ENCODE measurements at regions not wholly inside any gene's neighbourhood (a gene's known extent, or its start where the extent isn't known, plus 50 kb on each side); places are given as distances from the start of the nearest gene placed in this dataset.

- Histone ChIP-seq H3K4me2 (no peak overlapping the region), H3K4me3 (ENCODE audit: low read depth in 2 of 2, low read length in 1 of 2) (no peak overlapping the region), H3K27me3 (ENCODE audit: insufficient read depth) (no peaks in the 10 kb centered on the region), H3K9me2 (no peaks in the 10 kb centered on the region), H2AFZ (ENCODE audit: low read depth) (no peak overlapping the region), H3K36me3 (replicated peaks in 1 of 2; ENCODE audit: control insufficient read depth in 1 of 2, insufficient read depth in 2 of 2, low read length in 1 of 2) (no peaks in the 10 kb centered on the region), H3K4me1 (ENCODE audit: control insufficient read depth in 1 of 2, insufficient read depth in 2 of 2, low read depth in 1 of 2, low read length in 1 of 2) (no peaks in the 10 kb centered on the region), H3F3A (replicated peaks; ENCODE audit: insufficient read depth) (no peaks in the 10 kb centered on the region), H3K27ac (ENCODE audit: low read depth in 2 of 2, low read length in 1 of 2) (no peak overlapping the region), H3K9ac (no peak overlapping the region), H3K9me3 (no peaks in the 10 kb centered on the region), H3K79me2 (ENCODE audit: insufficient read depth) (no peaks in the 10 kb centered on the region), H4K20me1 (ENCODE audit: insufficient read depth) (no peaks in the 10 kb centered on the region)
- TF ChIP-seq TAF1 (IDR thresholded peaks at IDR 0.05; ENCODE audit: borderline replicate concordance, low read depth, low read length), result no peak
- no peak for TF ChIP-seq MEF2A (IDR thresholded peaks at IDR 0.05; ENCODE audit: borderline replicate concordance, low read depth)
- TF ChIP-seq SIN3A (IDR thresholded peaks at IDR 0.05; ENCODE audit: borderline replicate concordance, low read depth, low read length), result no peak
- TF ChIP-seq FOSL2 (IDR thresholded peaks at IDR 0.05; ENCODE audit: borderline replicate concordance, low read depth), result no peak
- TF ChIP-seq ZBTB33 (IDR thresholded peaks at IDR 0.05; ENCODE audit: borderline replicate concordance, low read depth), result no peak
- no peak for TF ChIP-seq RCOR1 (IDR thresholded peaks at IDR 0.05; ENCODE audit: low read length)
- TF ChIP-seq JUND (IDR thresholded peaks at IDR 0.05), result no peak
- no peak for TF ChIP-seq USF2 (IDR thresholded peaks at IDR 0.05; ENCODE audit: borderline replicate concordance, low read depth, low read length)
- POLR2A ChIA-PET, result no interaction called here
- 1% methylated on average over 4 of the region's 4 CpGs for WGBS (ENCODE audit: low lambda C conversion rate)
- no peak for DNase-seq
- CTCF ChIA-PET, result no interaction called here
These were observed 626.0 kb downstream of the RNF144B start for GRCh38 chr6:19013026-19013705.

GRCh38 chr6:19024737-19025136 is 637.6 kb downstream of the RNF144B start:
- H3K4me3 ChIP-seq (ENCODE audit: low read depth in 2 of 2, low read length in 1 of 2), result peak overlapping the region in 1 of 2 experiments; percentile 27; a peak in 1 of 4 replicates
- ChIA-PET CTCF (interaction anchor here (0.6 to 1.7 kb wide), 9 partner anchors 9 to 1032 kb away, joined by 3 to 5 read pairs (median 3); no protein-coding TSS in a partner anchor), POLR2A (no interaction called here)
- H3K36me3 ChIP-seq (replicated peaks in 1 of 2; ENCODE audit: control insufficient read depth in 1 of 2, insufficient read depth in 2 of 2, low read length in 1 of 2), result no peaks in the 10 kb centered on the region
- no peak overlapping the region for H3K4me2 ChIP-seq
- WGBS (ENCODE audit: low lambda C conversion rate), result 4% methylated on average over 4 of the region's 4 CpGs
- H4K20me1 ChIP-seq (ENCODE audit: insufficient read depth), result no peaks in the 10 kb centered on the region
- no peaks in the 10 kb centered on the region for H3K79me2 ChIP-seq (ENCODE audit: insufficient read depth)
- no peak overlapping the region for H3K9ac ChIP-seq
- DNase-seq, result peak; percentile 5
- H3F3A ChIP-seq (replicated peaks; ENCODE audit: insufficient read depth), result no peaks in the 10 kb centered on the region
- no peaks in the 10 kb centered on the region for H3K9me3 ChIP-seq
- no peaks in the 10 kb centered on the region for H3K4me1 ChIP-seq (ENCODE audit: control insufficient read depth in 1 of 2, insufficient read depth in 2 of 2, low read depth in 1 of 2, low read length in 1 of 2)
- H3K9me2 ChIP-seq, result no peaks in the 10 kb centered on the region
- H3K27me3 ChIP-seq (ENCODE audit: insufficient read depth), result no peaks in the 10 kb centered on the region
- no peak overlapping the region for H3K27ac ChIP-seq (ENCODE audit: low read depth in 2 of 2, low read length in 1 of 2)
- no peak overlapping the region for H2AFZ ChIP-seq (ENCODE audit: low read depth)
- peak; percentile 63 for TF ChIP-seq RAD21 (IDR thresholded peaks at IDR 0.05; ENCODE audit: low read length)
- TF ChIP-seq REST (IDR thresholded peaks at IDR 0.05; ENCODE audit: low read depth, low read length), result no peak
- TF ChIP-seq FOSL2 (IDR thresholded peaks at IDR 0.05; ENCODE audit: borderline replicate concordance, low read depth), result no peak
- no peak for TF ChIP-seq EP300 (IDR thresholded peaks at IDR 0.05; ENCODE audit: borderline replicate concordance in 1 of 2, low read depth in 1 of 2, low read length in 1 of 2)
- TF ChIP-seq USF2 (IDR thresholded peaks at IDR 0.05; ENCODE audit: borderline replicate concordance, low read depth, low read length), result no peak
- no peak for TF ChIP-seq USF1 (IDR thresholded peaks at IDR 0.05; ENCODE audit: borderline replicate concordance, low read depth)
- TF ChIP-seq CTCF (IDR thresholded peaks at IDR 0.05), result peak; percentile 62
- peak; percentile 40 for TF ChIP-seq SMC3 (IDR thresholded peaks at IDR 0.05; ENCODE audit: low read depth, low read length)
